OCI-LY7 (cell line): ENCODE measurements at regions not wholly inside any gene's neighbourhood (a gene's known extent, or its start where the extent isn't known, plus 50 kb on each side); places are given as distances from the start of the nearest gene placed in this dataset.
A peak's percentile ranks its signal among the peaks of the same experiment; 100 is the strongest.

Source experiments
- BruUV-seq: library from RNA; stranded (reverse); fragments of 400-500 nt; replicated peaks from 2 replicates; lab custom pipeline; 2021; lab: Mats Ljungman, UMichigan
- CTCF ChIA-PET: fragments of 300-600 bp; sonication (Branson Sonifier 250); formaldehyde crosslinking; loops from one replicate; lab custom pipeline; 2022; ENCODE audit warnings: antibody characterized with exemption; ENCODE audit not compliant: unreplicated experiment; lab: Charles Lee
- POLR2A ChIA-PET: fragments of 300-600 bp; sonication (Branson Sonifier 250); formaldehyde crosslinking; loops from one replicate; lab custom pipeline; 2022; ENCODE audit warnings: antibody characterized with exemption; lab: Charles Lee
- DNase-seq: peaks from one replicate; pipeline ENCODE4 v3.0.0-alpha.2; 2015; ENCODE audit warnings: low spot score
- H2AFZ ChIP-seq: fragments of 200-600 bp; sonication (generic), shearing (Covaris generic); 2 replicates; pipeline ENCODE4 v1.6.1; 2014; ENCODE audit warnings: mild to moderate bottlenecking, antibody characterized with exemption, low read length, moderate library complexity
- H3K27ac ChIP-seq: fragments of 200-600 bp; sonication (generic); 2 replicates; pipeline ENCODE4 v1.5.1; 2014; ENCODE audit warnings: mixed run types, low read depth, mild to moderate bottlenecking, moderate library complexity, low read length, inconsistent platforms; ENCODE audit not compliant: poor library complexity, severe bottlenecking
- H3K36me3 ChIP-seq: fragments of 200-600 bp; sonication (generic); 2 replicates; pipeline ENCODE4 v1.6.1; 2014; ENCODE audit warnings: mild to moderate bottlenecking, antibody characterized with exemption, low read length, moderate library complexity, mixed read lengths; ENCODE audit not compliant: insufficient read depth
- H3K4me1 ChIP-seq: fragments of 200-600 bp; sonication (generic); 2 replicates; pipeline ENCODE4 v1.5.1; 2014; ENCODE audit warnings: mild to moderate bottlenecking, low read length; ENCODE audit not compliant: insufficient read depth, poor library complexity, severe bottlenecking
- H3K4me2 ChIP-seq: fragments of 200-600 bp; sonication (generic); 2 replicates; pipeline ENCODE4 v1.6.1; 2014; ENCODE audit warnings: mild to moderate bottlenecking, low read length
- H3K4me3 ChIP-seq: fragments of 200-600 bp; sonication (generic); 2 replicates; pipeline ENCODE4 v1.5.1; 2014; ENCODE audit warnings: mild to moderate bottlenecking, low read depth, low read length; ENCODE audit not compliant: poor library complexity, severe bottlenecking
- H3K79me2 ChIP-seq: fragments of 200-600 bp; sonication (generic); 2 replicates; pipeline ENCODE4 v1.6.1; 2016; ENCODE audit warnings: low read depth, mild to moderate bottlenecking, low read length, moderate library complexity, mixed read lengths; ENCODE audit not compliant: insufficient read depth
- H3K9me2 ChIP-seq: fragments of 200-600 bp; sonication (generic); 2 replicates; pipeline ENCODE4 v1.6.1; 2016; ENCODE audit warnings: mild to moderate bottlenecking, low read length, mixed read lengths; ENCODE audit not compliant: insufficient read depth
- H3K9me3 ChIP-seq: fragments of 200-600 bp; sonication (generic); 2 replicates; pipeline ENCODE4 v1.6.1; 2014; ENCODE audit warnings: mild to moderate bottlenecking, mixed run types, low read length, mixed read lengths
- H4K20me1 ChIP-seq: fragments of 200-600 bp; sonication (generic); 2 replicates; pipeline ENCODE4 v1.6.1; 2014; ENCODE audit warnings: mild to moderate bottlenecking, antibody characterized with exemption, low read length, moderate library complexity, mixed read lengths; ENCODE audit not compliant: insufficient read depth
- CTCF ChIP-seq: fragments of 200-600 bp; sonication (generic); conservative IDR thresholded peaks from 2 replicates; pipeline ENCODE4 v1.5.1; 2014; ENCODE audit warnings: mild to moderate bottlenecking, antibody characterized with exemption, low read length, moderate library complexity, mixed read lengths
- EZH2phosphoT487 ChIP-seq: fragments of 200-600 bp; sonication (generic); IDR thresholded peaks from 2 replicates; pipeline ENCODE4 v1.6.1; 2018; ENCODE audit warnings: low read depth, borderline replicate concordance, mild to moderate bottlenecking, mixed run types, antibody characterized with exemption, low read length, moderate library complexity, mixed read lengths
- intact Hi-C: fragments of 100-400 bp; cut with micrococcal nuclease; formaldehyde crosslinking; loops from one replicate; pipeline ENCODE4 v1.10.0; 2022; ENCODE audit not compliant: unreplicated experiment

- intact Hi-C loops = no loop called here
- no peak overlapping the region for H3K4me2 ChIP-seq
- H3K9me3 ChIP-seq = no peaks in the 10 kb centered on the region
- BruUV-seq = no TSS peak
- H2AFZ ChIP-seq = no peak overlapping the region
- no peak for DNase-seq
- H3K79me2 ChIP-seq = no peaks in the 10 kb centered on the region
- H3K9me2 ChIP-seq = no peaks in the 10 kb centered on the region
- H3K4me3 ChIP-seq = no peak overlapping the region
- H3K27ac ChIP-seq = no peak overlapping the region
- no peaks in the 10 kb centered on the region for H3K4me1 ChIP-seq
- no peaks in the 10 kb centered on the region for H3K36me3 ChIP-seq
- no peaks in the 10 kb centered on the region for H4K20me1 ChIP-seq
- ChIA-PET POLR2A (no interaction called here), CTCF (no interaction called here)
- TF ChIP-seq CTCF = no peak
- TF ChIP-seq EZH2phosphoT487 = no peak
Observed at GRCh38 chr6:68233623-68234022, 401.5 kb upstream of the ADGRB3 start.

GRCh38 chr6:68229566-68229965 is 405.5 kb upstream of the ADGRB3 start:
- H3K27ac ChIP-seq = no peak overlapping the region
- no peaks in the 10 kb centered on the region for H3K9me3 ChIP-seq
- no peaks in the 10 kb centered on the region for H3K36me3 ChIP-seq
- POLR2A ChIA-PET = no interaction called here
- DNase-seq = no peak
- CTCF ChIA-PET = no interaction called here
- H4K20me1 ChIP-seq = no peaks in the 10 kb centered on the region
- no peaks in the 10 kb centered on the region for H3K4me1 ChIP-seq
- H3K4me2 ChIP-seq = no peak overlapping the region
- no peak overlapping the region for H3K4me3 ChIP-seq
- intact Hi-C loops = loop anchor here (5.0 kb wide), 1 partner anchor 297 kb away; no protein-coding TSS in a partner anchor
- TF ChIP-seq EZH2phosphoT487 (no peak), CTCF (no peak)
- H2AFZ ChIP-seq = no peak overlapping the region
- no peaks in the 10 kb centered on the region for H3K79me2 ChIP-seq
- BruUV-seq = no TSS peak
- H3K9me2 ChIP-seq = no peaks in the 10 kb centered on the region

GRCh38 chr6:68226460-68226859 is 408.6 kb upstream of the ADGRB3 start:
- no peaks in the 10 kb centered on the region for H3K4me1 ChIP-seq
- H3K27ac ChIP-seq = no peak overlapping the region
- no peaks in the 10 kb centered on the region for H4K20me1 ChIP-seq
- no peaks in the 10 kb centered on the region for H3K9me3 ChIP-seq
- ChIA-PET CTCF (no interaction called here), POLR2A (interaction anchor here (0.7 to 1.0 kb wide), 2 partner anchors 14 to 68 kb away, joined by 3 read pairs; no protein-coding TSS in a partner anchor)
- DNase-seq = peak; percentile 7
- no TSS peak for BruUV-seq
- H3K79me2 ChIP-seq = no peaks in the 10 kb centered on the region
- TF ChIP-seq EZH2phosphoT487 (no peak), CTCF (peak; percentile 74)
- no peaks in the 10 kb centered on the region for H3K36me3 ChIP-seq
- no peak overlapping the region for H3K4me2 ChIP-seq
- no peaks in the 10 kb centered on the region for H3K9me2 ChIP-seq
- no peak overlapping the region for H3K4me3 ChIP-seq
- intact Hi-C loops = loop anchor here (5.0 kb wide), 1 partner anchor 294 kb away; no protein-coding TSS in a partner anchor
- H2AFZ ChIP-seq = no peak overlapping the region
